ENCODE measurements at regions not wholly inside any gene's neighbourhood (a gene's known extent, or its start where the extent isn't known, plus 50 kb on each side); places are given as distances from the start of the nearest gene placed in this dataset.
"Not testable (repeated sequence)": the region's sequence is repeated elsewhere in the genome, so short reads cannot be mapped to it uniquely, and the experiment has no call there.

DNA sequence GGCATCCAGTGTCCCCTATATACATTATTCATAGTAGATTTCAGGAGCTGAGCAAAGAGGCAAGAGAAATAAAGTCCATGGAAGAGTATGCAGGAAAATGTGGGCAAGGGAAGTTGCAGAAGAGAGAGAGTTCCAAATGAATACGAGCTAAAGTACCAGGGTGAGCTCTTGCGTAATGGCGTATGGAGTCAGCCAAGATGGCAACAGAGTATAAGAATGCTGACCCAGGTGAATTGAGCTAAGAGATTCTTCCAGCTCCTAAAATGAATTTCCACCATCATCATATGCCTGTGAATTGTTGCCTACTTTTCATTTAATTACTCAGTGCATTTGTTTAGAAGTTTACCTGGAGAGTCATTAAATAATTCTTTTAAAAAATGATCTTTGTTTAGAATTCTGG lies 153.2 kb upstream of the CNTNAP4 start:
- no peak overlapping the region for H3K4me2 ChIP-seq (ENCODE audit: low read length)
- H3K79me2 ChIP-seq (replicated peaks; ENCODE audit: insufficient read depth, low read length): no peaks in the 10 kb centered on the region
- TF ChIP-seq SMC3 (conservative IDR thresholded peaks at IDR 0.05; ENCODE audit: poor library complexity): no peak
- no peak for TF ChIP-seq RAD21 (conservative IDR thresholded peaks at IDR 0.05)
- TF ChIP-seq MXI1 (conservative IDR thresholded peaks at IDR 0.05; ENCODE audit: poor library complexity, severe bottlenecking): no peak
- TF ChIP-seq, protein P1, sequence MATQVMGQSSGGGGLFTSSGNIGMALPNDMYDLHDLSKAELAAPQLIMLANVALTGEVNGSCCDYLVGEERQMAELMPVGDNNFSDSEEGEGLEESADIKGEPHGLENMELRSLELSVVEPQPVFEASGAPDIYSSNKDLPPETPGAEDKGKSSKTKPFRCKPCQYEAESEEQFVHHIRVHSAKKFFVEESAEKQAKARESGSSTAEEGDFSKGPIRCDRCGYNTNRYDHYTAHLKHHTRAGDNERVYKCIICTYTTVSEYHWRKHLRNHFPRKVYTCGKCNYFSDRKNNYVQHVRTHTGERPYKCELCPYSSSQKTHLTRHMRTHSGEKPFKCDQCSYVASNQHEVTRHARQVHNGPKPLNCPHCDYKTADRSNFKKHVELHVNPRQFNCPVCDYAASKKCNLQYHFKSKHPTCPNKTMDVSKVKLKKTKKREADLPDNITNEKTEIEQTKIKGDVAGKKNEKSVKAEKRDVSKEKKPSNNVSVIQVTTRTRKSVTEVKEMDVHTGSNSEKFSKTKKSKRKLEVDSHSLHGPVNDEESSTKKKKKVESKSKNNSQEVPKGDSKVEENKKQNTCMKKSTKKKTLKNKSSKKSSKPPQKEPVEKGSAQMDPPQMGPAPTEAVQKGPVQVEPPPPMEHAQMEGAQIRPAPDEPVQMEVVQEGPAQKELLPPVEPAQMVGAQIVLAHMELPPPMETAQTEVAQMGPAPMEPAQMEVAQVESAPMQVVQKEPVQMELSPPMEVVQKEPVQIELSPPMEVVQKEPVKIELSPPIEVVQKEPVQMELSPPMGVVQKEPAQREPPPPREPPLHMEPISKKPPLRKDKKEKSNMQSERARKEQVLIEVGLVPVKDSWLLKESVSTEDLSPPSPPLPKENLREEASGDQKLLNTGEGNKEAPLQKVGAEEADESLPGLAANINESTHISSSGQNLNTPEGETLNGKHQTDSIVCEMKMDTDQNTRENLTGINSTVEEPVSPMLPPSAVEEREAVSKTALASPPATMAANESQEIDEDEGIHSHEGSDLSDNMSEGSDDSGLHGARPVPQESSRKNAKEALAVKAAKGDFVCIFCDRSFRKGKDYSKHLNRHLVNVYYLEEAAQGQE (IDR thresholded peaks at IDR 0.05; ENCODE audit: borderline replicate concordance): no peak
- TF ChIP-seq TAF1 (IDR thresholded peaks at IDR 0.05; ENCODE audit: low read depth): no peak
- TF ChIP-seq, protein P2, sequence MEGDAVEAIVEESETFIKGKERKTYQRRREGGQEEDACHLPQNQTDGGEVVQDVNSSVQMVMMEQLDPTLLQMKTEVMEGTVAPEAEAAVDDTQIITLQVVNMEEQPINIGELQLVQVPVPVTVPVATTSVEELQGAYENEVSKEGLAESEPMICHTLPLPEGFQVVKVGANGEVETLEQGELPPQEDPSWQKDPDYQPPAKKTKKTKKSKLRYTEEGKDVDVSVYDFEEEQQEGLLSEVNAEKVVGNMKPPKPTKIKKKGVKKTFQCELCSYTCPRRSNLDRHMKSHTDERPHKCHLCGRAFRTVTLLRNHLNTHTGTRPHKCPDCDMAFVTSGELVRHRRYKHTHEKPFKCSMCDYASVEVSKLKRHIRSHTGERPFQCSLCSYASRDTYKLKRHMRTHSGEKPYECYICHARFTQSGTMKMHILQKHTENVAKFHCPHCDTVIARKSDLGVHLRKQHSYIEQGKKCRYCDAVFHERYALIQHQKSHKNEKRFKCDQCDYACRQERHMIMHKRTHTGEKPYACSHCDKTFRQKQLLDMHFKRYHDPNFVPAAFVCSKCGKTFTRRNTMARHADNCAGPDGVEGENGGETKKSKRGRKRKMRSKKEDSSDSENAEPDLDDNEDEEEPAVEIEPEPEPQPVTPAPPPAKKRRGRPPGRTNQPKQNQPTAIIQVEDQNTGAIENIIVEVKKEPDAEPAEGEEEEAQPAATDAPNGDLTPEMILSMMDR (IDR thresholded peaks at IDR 0.05; ENCODE audit: poor library complexity, severe bottlenecking): no peak
- no peak for TF ChIP-seq EZH2 (IDR thresholded peaks at IDR 0.05; ENCODE audit: borderline replicate concordance, insufficient read depth, low read length, poor library complexity, severe bottlenecking)
- TF ChIP-seq EP300 (conservative IDR thresholded peaks at IDR 0.05; ENCODE audit: poor library complexity, severe bottlenecking): no peak
- no peak for TF ChIP-seq POLR2AphosphoS5 (IDR thresholded peaks at IDR 0.05)
- H2AFZ ChIP-seq (ENCODE audit: low read depth, low read length): no peak overlapping the region
- no peaks in the 10 kb centered on the region for H4K20me1 ChIP-seq (ENCODE audit: insufficient read depth)
- no peak overlapping the region for H3K4me3 ChIP-seq (ENCODE audit: low read length)
- H3F3A ChIP-seq (ENCODE audit: insufficient read depth, low read length, poor library complexity, severe bottlenecking): no peaks in the 10 kb centered on the region
- H3K27ac ChIP-seq (ENCODE audit: low read length): no peak overlapping the region
- no peak overlapping the region for H3K9ac ChIP-seq (ENCODE audit: low read length)
- H3K36me3 ChIP-seq (ENCODE audit: insufficient read depth, low read length): no peaks in the 10 kb centered on the region
- H3K27me3 ChIP-seq (ENCODE audit: insufficient read depth, low read depth, low read length): no peaks in the 10 kb centered on the region
- H3K9me2 ChIP-seq (ENCODE audit: insufficient read depth, low read length): no peaks in the 10 kb centered on the region
- no peaks in the 10 kb centered on the region for H3K9me3 ChIP-seq (ENCODE audit: low read length)

DNA sequence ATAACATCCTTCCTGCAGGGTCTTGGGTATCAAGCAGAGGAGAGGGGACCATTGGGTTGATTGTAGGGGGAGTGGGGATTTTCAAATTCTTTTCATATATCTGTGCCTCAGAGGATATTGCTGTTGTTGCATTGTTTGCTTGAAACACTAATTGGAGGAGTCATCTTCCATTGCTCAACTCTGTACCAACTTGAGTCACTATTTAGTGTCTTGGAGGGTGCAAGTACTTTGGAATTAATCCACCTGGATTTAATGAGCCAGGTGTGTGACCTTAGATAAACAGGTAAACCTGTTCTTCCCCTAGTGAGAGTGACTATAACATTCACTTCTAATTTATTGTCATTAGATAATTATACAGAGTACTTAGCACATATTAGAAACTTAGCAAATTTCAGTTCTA lies 151.3 kb upstream of the CNTNAP4 start:
- no peaks in the 10 kb centered on the region for H3K27me3 ChIP-seq (ENCODE audit: insufficient read depth, low read depth, low read length)
- H3F3A ChIP-seq (ENCODE audit: insufficient read depth, low read length, poor library complexity, severe bottlenecking): no peaks in the 10 kb centered on the region
- H3K9ac ChIP-seq (ENCODE audit: low read length): no peak overlapping the region
- H3K4me3 ChIP-seq (ENCODE audit: low read length): no peak overlapping the region
- TF ChIP-seq POLR2AphosphoS5 (IDR thresholded peaks at IDR 0.05) (no peak), SMC3 (conservative IDR thresholded peaks at IDR 0.05; ENCODE audit: poor library complexity) (no peak), MXI1 (conservative IDR thresholded peaks at IDR 0.05; ENCODE audit: poor library complexity, severe bottlenecking) (no peak), EP300 (conservative IDR thresholded peaks at IDR 0.05; ENCODE audit: poor library complexity, severe bottlenecking) (no peak), TAF1 (IDR thresholded peaks at IDR 0.05; ENCODE audit: low read depth) (no peak), EZH2 (IDR thresholded peaks at IDR 0.05; ENCODE audit: borderline replicate concordance, insufficient read depth, low read length, poor library complexity, severe bottlenecking) (no peak), RAD21 (conservative IDR thresholded peaks at IDR 0.05) (no peak)
- TF ChIP-seq, protein P1 (IDR thresholded peaks at IDR 0.05; ENCODE audit: borderline replicate concordance): no peak
- TF ChIP-seq, protein P2 (IDR thresholded peaks at IDR 0.05; ENCODE audit: poor library complexity, severe bottlenecking): no peak
- H3K27ac ChIP-seq (ENCODE audit: low read length): no peak overlapping the region
- no peaks in the 10 kb centered on the region for H4K20me1 ChIP-seq (ENCODE audit: insufficient read depth)
- no peaks in the 10 kb centered on the region for H3K79me2 ChIP-seq (replicated peaks; ENCODE audit: insufficient read depth, low read length)
- no peaks in the 10 kb centered on the region for H3K9me3 ChIP-seq (ENCODE audit: low read length)
- H3K9me2 ChIP-seq (ENCODE audit: insufficient read depth, low read length): no peaks in the 10 kb centered on the region
- no peak overlapping the region for H3K4me2 ChIP-seq (ENCODE audit: low read length)
- H2AFZ ChIP-seq (ENCODE audit: low read depth, low read length): no peak overlapping the region
- H3K36me3 ChIP-seq (ENCODE audit: insufficient read depth, low read length): no peaks in the 10 kb centered on the region

DNA sequence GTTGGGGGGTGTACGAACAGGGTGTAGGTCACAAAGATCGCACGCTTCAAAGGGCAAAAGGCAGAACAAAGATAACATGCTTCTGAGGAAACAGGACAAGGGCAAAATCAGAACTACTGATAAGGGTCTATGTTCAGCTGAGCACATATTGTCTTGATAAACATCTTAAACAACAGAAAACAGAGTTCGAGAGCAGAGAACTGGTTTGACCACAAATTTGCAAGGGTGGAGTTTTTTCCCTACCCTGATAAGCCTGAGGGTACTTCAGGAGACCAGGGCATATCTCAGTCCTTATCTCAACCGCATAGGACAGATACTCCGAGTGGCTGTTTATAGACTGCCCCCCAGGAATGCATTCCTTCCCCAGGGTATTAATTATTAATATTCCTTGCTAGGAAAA lies 139.1 kb upstream of the CNTNAP4 start:
- not testable (repeated sequence) for H3K79me2 ChIP-seq (replicated peaks; ENCODE audit: insufficient read depth, low read length); H3F3A ChIP-seq (ENCODE audit: insufficient read depth, low read length, poor library complexity, severe bottlenecking); H3K9me2 ChIP-seq (ENCODE audit: insufficient read depth, low read length); H3K4me3 ChIP-seq (ENCODE audit: low read length); H3K27ac ChIP-seq (ENCODE audit: low read length); H3K4me2 ChIP-seq (ENCODE audit: low read length); H4K20me1 ChIP-seq (ENCODE audit: insufficient read depth); H3K27me3 ChIP-seq (ENCODE audit: insufficient read depth, low read depth, low read length); H3K9me3 ChIP-seq (ENCODE audit: low read length); H3K36me3 ChIP-seq (ENCODE audit: insufficient read depth, low read length); H3K9ac ChIP-seq (ENCODE audit: low read length); H2AFZ ChIP-seq (ENCODE audit: low read depth, low read length)

Measured in neural cell (in vitro differentiated cells).